IPS-NIHi7 (cell line): ENCODE measurements at regions not wholly inside any gene's neighbourhood (a gene's known extent, or its start where the extent isn't known, plus 50 kb on each side); places are given as distances from the start of the nearest gene placed in this dataset.

ENCODE experiments used
- DNase-seq: peaks from one replicate; pipeline ENCODE4 v3.0.0; 2012; ENCODE audit warnings: mixed read lengths; ENCODE audit errors: extremely low spot score

- DNase-seq, result no peak
Measured at GRCh38 chr3:127350172-127351050, 62.6 kb upstream of the PRR20G start.

- no peak for DNase-seq
Measured at GRCh38 chr3:127349501-127350171, 61.8 kb upstream of the PRR20G start.

GRCh38 chr3:127342735-127343134 lies 54.9 kb upstream of the PRR20G start:
- DNase-seq, result peak; percentile 76

- DNase-seq, result no peak
Measured at GRCh38 chr3:127339928-127340861, 52.3 kb upstream of the PRR20G start.

GRCh38 chr3:127339016-127339415 lies 51.2 kb upstream of the PRR20G start:
- no peak for DNase-seq

GRCh38 chr3:127337911-127338531 lies 50.2 kb upstream of the PRR20G start:
- DNase-seq, result no peak
